ENCODE measurements at regions not wholly inside any gene's neighbourhood (a gene's known extent, or its start where the extent isn't known, plus 50 kb on each side); places are given as distances from the start of the nearest gene placed in this dataset. TPM values are rescaled to one million over a fixed set of nuclear protein-coding genes. Genes with fewer than 3 reads are reported as not detected.
"Not testable (repeated sequence)": the region's sequence is repeated elsewhere in the genome, so short reads cannot be mapped to it uniquely, and the experiment has no call there.

GRCh38 chr18:15407874-15408273 is 659.9 kb downstream of the ANKRD30B start:
- H2AK9ac ChIP-seq (replicated peaks; ENCODE audit: low read depth, low read length, poor library complexity); in situ Hi-C loops (cut with MboI; ENCODE audit: low sequenced_read_pairs); H3K4me1 ChIP-seq (ENCODE audit: control insufficient read depth, insufficient read depth, low read length); ATAC-seq (ENCODE audit: low read depth); H2BK20ac ChIP-seq (ENCODE audit: low read depth, low read length); BruUV-seq (replicated peaks); H2AK5ac ChIP-seq (ENCODE audit: low read depth, low read length); H3K79me1 ChIP-seq (ENCODE audit: low read depth in 1 of 2, low read length in 2 of 2); H4K91ac ChIP-seq (ENCODE audit: insufficient read depth, low read depth, low read length); H3K4me3 ChIP-seq (ENCODE audit: insufficient read depth, low read depth, low read length); H2BK120ac ChIP-seq (ENCODE audit: low read depth, low read length); H3K36me3 ChIP-seq (ENCODE audit: control insufficient read depth, insufficient read depth, low read length); H3K18ac ChIP-seq (ENCODE audit: low read depth, low read length); H3K4ac ChIP-seq (ENCODE audit: low read depth, low read length); H3K9ac ChIP-seq (ENCODE audit: low read depth, low read length); H3K14ac ChIP-seq (replicated peaks; ENCODE audit: low read depth, low read length); H2AFZ ChIP-seq (replicated peaks; ENCODE audit: low read length, poor library complexity); H3K27me3 ChIP-seq (ENCODE audit: control insufficient read depth, insufficient read depth, low read length); H3K9me1 ChIP-seq (ENCODE audit: insufficient read depth, low read length); H3K56ac ChIP-seq (ENCODE audit: extremely low read depth, insufficient read depth, low read length); dilution Hi-C loops (cut with HindIII; ENCODE audit: low sequenced_read_pairs, unreplicated experiment); H4K20me1 ChIP-seq (ENCODE audit: insufficient read depth, low read length); H3K23ac ChIP-seq (ENCODE audit: low read depth, low read length); H3K4me2 ChIP-seq (ENCODE audit: low read depth, low read length); H2BK15ac ChIP-seq (ENCODE audit: low read depth, low read length); intact Hi-C loops (cut with micrococcal nuclease); H4K5ac ChIP-seq (ENCODE audit: low read depth, low read length); H4K8ac ChIP-seq (ENCODE audit: low read depth in 2 of 2, low read length in 2 of 2); CTCF ChIA-PET; H3K27ac ChIP-seq (ENCODE audit: insufficient read depth, low read length); H2BK5ac ChIP-seq (ENCODE audit: low read depth, low read length, poor library complexity, severe bottlenecking); POLR2A ChIA-PET (ENCODE audit: unreplicated experiment): not testable (repeated sequence)
- peaks cover 19% of the 10 kb centered on the region for H3K9me3 ChIP-seq (ENCODE audit: control insufficient read depth, insufficient read depth, low read length)
- WGBS, 2 experiments (ENCODE audit: extremely low coverage in 2 of 2, insufficient read length in 1 of 2) = 34% methylated on average over 4 of the region's 4 CpGs; no CpG with 5 or more reads in 1 of the 2 experiments
- peak; percentile 51 for DNase-seq

Small RNA genes in the stretch of these regions (microRNA-seq; reads per million reads assigned to microRNA genes)
- gene RNU6-721P (ENCODE audit: insufficient read depth, insufficient read length) = not detected

Small RNA genes in the stretch of these regions (small RNA-seq; reads per million reads assigned to genes)
- 0 reads per million in 5 experiments for gene RNU6-721P
